ENCODE measurements at regions not wholly inside any gene's neighbourhood (a gene's known extent, or its start where the extent isn't known, plus 50 kb on each side); places are given as distances from the start of the nearest gene placed in this dataset.
A peak's percentile ranks its signal among the peaks of the same experiment; 100 is the strongest.

DNA sequence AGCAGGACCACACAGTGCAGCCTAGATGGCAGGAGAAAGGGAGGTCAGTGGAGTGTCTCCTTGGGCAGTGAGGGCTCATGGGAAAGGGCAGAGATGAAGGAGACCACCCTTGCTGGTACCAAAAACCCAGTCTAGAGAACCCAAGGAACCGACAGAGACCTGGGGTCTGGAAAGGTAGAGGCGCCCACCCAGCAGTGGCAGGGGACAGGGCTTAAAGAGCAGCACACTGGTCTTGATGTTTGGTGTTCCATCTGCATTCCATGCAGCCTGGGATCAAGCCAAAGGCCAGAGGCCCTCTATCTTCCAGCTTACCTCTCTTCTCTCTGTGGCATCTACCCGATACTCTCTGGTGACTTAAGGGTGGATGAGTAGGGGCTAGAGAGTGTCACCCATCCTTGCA is 127.5 kb downstream of the PJA1 start:
- DNase-seq, result no peak
- Histone ChIP-seq H3K4me2 (ENCODE audit: low read depth, low read length) (no peak overlapping the region), H3K9me3 (ENCODE audit: control insufficient read depth, insufficient read depth, low read length) (no peaks in the 10 kb centered on the region), H3K27me3 (ENCODE audit: control insufficient read depth, insufficient read depth, low read length) (peaks cover 28% of the 10 kb centered on the region), H2AK5ac (ENCODE audit: low read depth, low read length) (no peak overlapping the region), H3K4me3 (ENCODE audit: insufficient read depth, low read depth, low read length) (no peak overlapping the region), H4K8ac (ENCODE audit: low read depth in 2 of 2, low read length in 2 of 2) (no peak overlapping the region), H2BK15ac (ENCODE audit: low read depth, low read length) (no peak overlapping the region), H2AK9ac (replicated peaks; ENCODE audit: low read depth, low read length, poor library complexity) (peak overlapping the region; percentile 58), H3K4me1 (ENCODE audit: control insufficient read depth, insufficient read depth, low read length) (no peaks in the 10 kb centered on the region), H3K9me1 (ENCODE audit: insufficient read depth, low read length) (no peaks in the 10 kb centered on the region), H3K56ac (ENCODE audit: extremely low read depth, insufficient read depth, low read length) (no peak overlapping the region), H2AFZ (replicated peaks; ENCODE audit: low read length, poor library complexity) (no peak overlapping the region), H2BK5ac (ENCODE audit: low read depth, low read length, poor library complexity, severe bottlenecking) (no peak overlapping the region), H4K20me1 (ENCODE audit: insufficient read depth, low read length) (no peaks in the 10 kb centered on the region), H3K79me1 (ENCODE audit: low read depth in 1 of 2, low read length in 2 of 2) (no peaks in the 10 kb centered on the region), H3K36me3 (ENCODE audit: control insufficient read depth, insufficient read depth, low read length) (no peaks in the 10 kb centered on the region), H3K27ac (ENCODE audit: insufficient read depth, low read length) (no peak overlapping the region), H3K18ac (ENCODE audit: low read depth, low read length) (no peak overlapping the region), H3K4ac (ENCODE audit: low read depth, low read length) (no peak overlapping the region), H3K23ac (ENCODE audit: low read depth, low read length) (no peak overlapping the region), H2BK20ac (ENCODE audit: low read depth, low read length) (no peak overlapping the region), H4K5ac (ENCODE audit: low read depth, low read length) (no peak overlapping the region), H3K14ac (replicated peaks; ENCODE audit: low read depth, low read length) (no peak overlapping the region), H4K91ac (ENCODE audit: insufficient read depth, low read depth, low read length) (no peak overlapping the region), H2BK120ac (ENCODE audit: low read depth, low read length) (no peak overlapping the region), H3K9ac (ENCODE audit: low read depth, low read length) (no peak overlapping the region)
- dilution Hi-C loops (cut with HindIII; ENCODE audit: low sequenced_read_pairs, unreplicated experiment) (no loop called here), in situ Hi-C loops (cut with MboI; ENCODE audit: low sequenced_read_pairs) (loop anchor here (25.0 kb wide), 1 partner anchor 200 kb away; the partner anchor contains the start of gene EFNB1), intact Hi-C loops (cut with micrococcal nuclease) (no loop called here)
- no peak for TF ChIP-seq CEBPB (IDR thresholded peaks at IDR 0.05; ENCODE audit: low read depth, low read length)
- TF ChIP-seq RAD21 (IDR thresholded peaks at IDR 0.05; ENCODE audit: low read length), result no peak
- TF ChIP-seq SMC3 (IDR thresholded peaks at IDR 0.05; ENCODE audit: low read depth, low read length), result no peak
- TF ChIP-seq MXI1 (IDR thresholded peaks at IDR 0.05; ENCODE audit: borderline replicate concordance, low read depth, low read length), result no peak
- TF ChIP-seq NFE2L2 (IDR thresholded peaks at IDR 0.05; ENCODE audit: low read depth, low read length), result no peak
- TF ChIP-seq POLR2A (IDR thresholded peaks at IDR 0.05; ENCODE audit: low read depth, low read length), result no peak
- TF ChIP-seq MAFK (IDR thresholded peaks at IDR 0.05; ENCODE audit: low read depth, low read length), result no peak
- TF ChIP-seq, protein P1, sequence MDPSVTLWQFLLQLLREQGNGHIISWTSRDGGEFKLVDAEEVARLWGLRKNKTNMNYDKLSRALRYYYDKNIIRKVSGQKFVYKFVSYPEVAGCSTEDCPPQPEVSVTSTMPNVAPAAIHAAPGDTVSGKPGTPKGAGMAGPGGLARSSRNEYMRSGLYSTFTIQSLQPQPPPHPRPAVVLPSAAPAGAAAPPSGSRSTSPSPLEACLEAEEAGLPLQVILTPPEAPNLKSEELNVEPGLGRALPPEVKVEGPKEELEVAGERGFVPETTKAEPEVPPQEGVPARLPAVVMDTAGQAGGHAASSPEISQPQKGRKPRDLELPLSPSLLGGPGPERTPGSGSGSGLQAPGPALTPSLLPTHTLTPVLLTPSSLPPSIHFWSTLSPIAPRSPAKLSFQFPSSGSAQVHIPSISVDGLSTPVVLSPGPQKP (IDR thresholded peaks at IDR 0.05; ENCODE audit: borderline replicate concordance, low read depth, low read length), result no peak
- TF ChIP-seq USF2 (IDR thresholded peaks at IDR 0.05; ENCODE audit: low read depth, low read length), result no peak
- TF ChIP-seq RCOR1 (IDR thresholded peaks at IDR 0.05; ENCODE audit: insufficient replicate concordance, low read length), result no peak
- no peak for ATAC-seq (ENCODE audit: low read depth)
- ChIA-PET CTCF (no interaction called here), POLR2A (ENCODE audit: unreplicated experiment) (no interaction called here)
- no CpG with 5 or more reads among the region's 3 CpGs for WGBS, 2 experiments (ENCODE audit: extremely low coverage in 2 of 2, insufficient read length in 1 of 2)
- no TSS peak for BruUV-seq (replicated peaks)

Measured in IMR-90 (cell line).